ENCODE measurements at regions not wholly inside any gene's neighbourhood (a gene's known extent, or its start where the extent isn't known, plus 50 kb on each side); places are given as distances from the start of the nearest gene placed in this dataset.
A peak's percentile ranks its signal among the peaks of the same experiment; 100 is the strongest.
"Not testable (repeated sequence)": the region's sequence is repeated elsewhere in the genome, so short reads cannot be mapped to it uniquely, and the experiment has no call there.

- DNase-seq: no peak
Observed at GRCh38 chr6:15108383-15108715, 137.5 kb upstream of the JARID2 start.

GRCh38 chr6:15109338-15110090 lies 136.4 kb upstream of the JARID2 start:
- no peak for TF ChIP-seq POLR2A (IDR thresholded peaks at IDR 0.05; ENCODE audit: low read length)
- TF ChIP-seq GATA1 (IDR thresholded peaks at IDR 0.05; ENCODE audit: low read depth, low read length): no peak
- no peak for DNase-seq

More at GRCh38 chr6:15108383-15108715, 137.5 kb upstream of the JARID2 start:
- TF ChIP-seq POLR2A (IDR thresholded peaks at IDR 0.05; ENCODE audit: low read length) (no peak), GATA1 (IDR thresholded peaks at IDR 0.05; ENCODE audit: low read depth, low read length) (no peak)

GRCh38 chr6:15110726-15111354 lies 135.0 kb upstream of the JARID2 start:
- DNase-seq: no peak
- TF ChIP-seq GATA1 (IDR thresholded peaks at IDR 0.05; ENCODE audit: low read depth, low read length): no peak
- TF ChIP-seq POLR2A (IDR thresholded peaks at IDR 0.05; ENCODE audit: low read length): no peak

GRCh38 chr6:15111576-15111975 lies 134.3 kb upstream of the JARID2 start:
- not testable (repeated sequence) for DNase-seq

GRCh38 chr6:15113587-15113986 lies 132.3 kb upstream of the JARID2 start:
- TF ChIP-seq POLR2A (IDR thresholded peaks at IDR 0.05; ENCODE audit: low read length): no peak
- no peak for TF ChIP-seq GATA1 (IDR thresholded peaks at IDR 0.05; ENCODE audit: low read depth, low read length)
- DNase-seq: peak in 1 of 2 experiments; percentile 13

GRCh38 chr6:15114061-15114460 lies 131.8 kb upstream of the JARID2 start:
- TF ChIP-seq POLR2A (IDR thresholded peaks at IDR 0.05; ENCODE audit: low read length): no peak
- TF ChIP-seq GATA1 (IDR thresholded peaks at IDR 0.05; ENCODE audit: low read depth, low read length): no peak
- DNase-seq: no peak

GRCh38 chr6:15116889-15117288 lies 129.0 kb upstream of the JARID2 start:
- no peak for DNase-seq
- TF ChIP-seq POLR2A (IDR thresholded peaks at IDR 0.05; ENCODE audit: low read length) (no peak), GATA1 (IDR thresholded peaks at IDR 0.05; ENCODE audit: low read depth, low read length) (no peak)

- DNase-seq: no peak
- TF ChIP-seq POLR2A (IDR thresholded peaks at IDR 0.05; ENCODE audit: low read length) (no peak), GATA1 (IDR thresholded peaks at IDR 0.05; ENCODE audit: low read depth, low read length) (no peak)
Observed at GRCh38 chr6:15121443-15121842, 124.4 kb upstream of the JARID2 start.

- no peak for DNase-seq
- TF ChIP-seq POLR2A (IDR thresholded peaks at IDR 0.05; ENCODE audit: low read length): no peak
Observed at GRCh38 chr6:15121977-15122550, 123.8 kb upstream of the JARID2 start.

- TF ChIP-seq GATA1 (IDR thresholded peaks at IDR 0.05; ENCODE audit: low read depth, low read length): no peak
- no peak for TF ChIP-seq POLR2A (IDR thresholded peaks at IDR 0.05; ENCODE audit: low read length)
- no peak for DNase-seq
Observed at GRCh38 chr6:15129887-15130286, 116.0 kb upstream of the JARID2 start.

GRCh38 chr6:15131234-15131633 lies 114.6 kb upstream of the JARID2 start:
- no peak for TF ChIP-seq POLR2A (IDR thresholded peaks at IDR 0.05; ENCODE audit: low read length)
- TF ChIP-seq GATA1 (IDR thresholded peaks at IDR 0.05; ENCODE audit: low read depth, low read length): no peak
- DNase-seq: no peak

- DNase-seq: no peak
- TF ChIP-seq GATA1 (IDR thresholded peaks at IDR 0.05; ENCODE audit: low read depth, low read length): no peak
- no peak for TF ChIP-seq POLR2A (IDR thresholded peaks at IDR 0.05; ENCODE audit: low read length)
Observed at GRCh38 chr6:15131651-15132061, 114.2 kb upstream of the JARID2 start.

- TF ChIP-seq POLR2A (IDR thresholded peaks at IDR 0.05; ENCODE audit: low read length): no peak
- TF ChIP-seq GATA1 (IDR thresholded peaks at IDR 0.05; ENCODE audit: low read depth, low read length): no peak
- no peak for DNase-seq
Observed at GRCh38 chr6:15132167-15132566, 113.7 kb upstream of the JARID2 start.

GRCh38 chr6:15132854-15133670 lies 112.8 kb upstream of the JARID2 start:
- TF ChIP-seq GATA1 (IDR thresholded peaks at IDR 0.05; ENCODE audit: low read depth, low read length) (no peak), POLR2A (IDR thresholded peaks at IDR 0.05; ENCODE audit: low read length) (no peak)
- DNase-seq: no peak

Data from erythroblast (primary cell).